Keratinocyte (primary cell): ENCODE measurements at regions not wholly inside any gene's neighbourhood (a gene's known extent, or its start where the extent isn't known, plus 50 kb on each side); places are given as distances from the start of the nearest gene placed in this dataset.

Source experiments
- EZH2 ChIP-seq: IDR thresholded peaks from one replicate; pipeline ENCODE4 v1.6.1; 2012; ENCODE audit warnings: inconsistent platforms, mild to moderate bottlenecking, low read length, moderate library complexity
- TF ChIP-seq, protein P1 (sequence below), 3 experiments: IDR thresholded peaks in 1 of 3; conservative IDR thresholded peaks in 1 of 3; optimal IDR thresholded peaks in 1 of 3; 2 replicates in 2 of 3; 3 replicates in 1 of 3; pipeline versions ENCODE3 to v1.5.1; 2011; ENCODE audit warnings: low read length in 3 of 3, mild to moderate bottlenecking in 3 of 3, moderate library complexity in 2 of 3, control low read depth in 1 of 3, inconsistent platforms in 1 of 3; ENCODE audit not compliant: insufficient read depth in 2 of 3; ENCODE audit errors: extremely low read depth in 1 of 3

DNA sequence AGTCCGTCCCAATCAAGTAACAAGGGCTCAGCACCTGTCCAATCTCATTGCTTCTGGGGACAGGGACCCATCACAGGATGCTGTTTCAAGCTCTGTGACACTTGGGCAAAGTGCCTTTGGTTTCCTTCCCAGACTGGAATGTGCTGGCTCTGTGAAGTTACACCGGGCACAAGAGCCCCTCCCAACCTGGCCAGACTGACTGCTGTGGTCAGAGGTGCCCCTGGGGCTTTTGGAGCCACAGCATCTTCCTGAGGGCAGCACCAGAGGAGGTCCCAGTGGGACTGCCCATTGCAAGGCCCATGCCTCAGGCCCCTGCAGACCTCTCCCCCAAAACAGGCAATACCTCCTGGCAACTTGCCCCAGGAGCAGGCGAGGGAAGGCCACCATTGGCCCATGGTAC, 155.2 kb upstream of the GRK3 start:
- no peak for TF ChIP-seq EZH2
- TF ChIP-seq, protein P1, sequence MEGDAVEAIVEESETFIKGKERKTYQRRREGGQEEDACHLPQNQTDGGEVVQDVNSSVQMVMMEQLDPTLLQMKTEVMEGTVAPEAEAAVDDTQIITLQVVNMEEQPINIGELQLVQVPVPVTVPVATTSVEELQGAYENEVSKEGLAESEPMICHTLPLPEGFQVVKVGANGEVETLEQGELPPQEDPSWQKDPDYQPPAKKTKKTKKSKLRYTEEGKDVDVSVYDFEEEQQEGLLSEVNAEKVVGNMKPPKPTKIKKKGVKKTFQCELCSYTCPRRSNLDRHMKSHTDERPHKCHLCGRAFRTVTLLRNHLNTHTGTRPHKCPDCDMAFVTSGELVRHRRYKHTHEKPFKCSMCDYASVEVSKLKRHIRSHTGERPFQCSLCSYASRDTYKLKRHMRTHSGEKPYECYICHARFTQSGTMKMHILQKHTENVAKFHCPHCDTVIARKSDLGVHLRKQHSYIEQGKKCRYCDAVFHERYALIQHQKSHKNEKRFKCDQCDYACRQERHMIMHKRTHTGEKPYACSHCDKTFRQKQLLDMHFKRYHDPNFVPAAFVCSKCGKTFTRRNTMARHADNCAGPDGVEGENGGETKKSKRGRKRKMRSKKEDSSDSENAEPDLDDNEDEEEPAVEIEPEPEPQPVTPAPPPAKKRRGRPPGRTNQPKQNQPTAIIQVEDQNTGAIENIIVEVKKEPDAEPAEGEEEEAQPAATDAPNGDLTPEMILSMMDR (optimal IDR thresholded peaks at IDR 0.05 in 1 of 3, IDR thresholded peaks at IDR 0.05 in 1 of 3, conservative IDR thresholded peaks at IDR 0.05 in 1 of 3; ENCODE audit: extremely low read depth in 1 of 3, insufficient read depth in 2 of 3, low read length in 3 of 3) = no peak
